Activated CD4-positive, alpha-beta T cell treated with anti-CD3 and anti-CD28 coated beads, Interleukin-2, amount 50 U/mL, for 48 hours (primary cell): ENCODE measurements at regions not wholly inside any gene's neighbourhood (a gene's known extent, or its start where the extent isn't known, plus 50 kb on each side); places are given as distances from the start of the nearest gene placed in this dataset.

Experiments
- DNase-seq, 2 experiments: peaks; one replicate each; pipeline ENCODE4 v3.0.0-alpha.2; 2020

- DNase-seq = no peak
Measured at GRCh38 chr2:22521620-22522019, 863.4 kb upstream of the KLHL29 start.

GRCh38 chr2:22525681-22526080 lies 859.3 kb upstream of the KLHL29 start:
- no peak for DNase-seq

- DNase-seq = no peak
Measured at GRCh38 chr2:22530131-22530530, 854.8 kb upstream of the KLHL29 start.

GRCh38 chr2:22536133-22536532 lies 848.8 kb upstream of the KLHL29 start:
- DNase-seq = no peak

- no peak for DNase-seq
Measured at GRCh38 chr2:22554453-22554852, 830.5 kb upstream of the KLHL29 start.

- no peak for DNase-seq
Measured at GRCh38 chr2:22557406-22557805, 827.6 kb upstream of the KLHL29 start.

GRCh38 chr2:22560021-22560420 lies 825.0 kb upstream of the KLHL29 start:
- DNase-seq = no peak

- DNase-seq = no peak
Measured at GRCh38 chr2:22579341-22579740, 805.6 kb upstream of the KLHL29 start.

GRCh38 chr2:22582107-22582506 lies 802.9 kb upstream of the KLHL29 start:
- DNase-seq = no peak

GRCh38 chr2:22596306-22596705 lies 788.7 kb upstream of the KLHL29 start:
- DNase-seq = no peak

- no peak for DNase-seq
Measured at GRCh38 chr2:22600156-22600555, 784.8 kb upstream of the KLHL29 start.

- no peak for DNase-seq
Measured at GRCh38 chr2:22600999-22601398, 784.0 kb upstream of the KLHL29 start.

- no peak for DNase-seq
Measured at GRCh38 chr2:22604136-22604535, 780.8 kb upstream of the KLHL29 start.

- DNase-seq = no peak
Measured at GRCh38 chr2:22616031-22616430, 768.9 kb upstream of the KLHL29 start.

- DNase-seq = no peak
Measured at GRCh38 chr2:22623620-22624019, 761.4 kb upstream of the KLHL29 start.

GRCh38 chr2:22626621-22627020 lies 758.4 kb upstream of the KLHL29 start:
- no peak for DNase-seq

GRCh38 chr2:22628221-22628620 lies 756.8 kb upstream of the KLHL29 start:
- no peak for DNase-seq

- no peak for DNase-seq
Measured at GRCh38 chr2:22628906-22629305, 756.1 kb upstream of the KLHL29 start.

- DNase-seq = no peak
Measured at GRCh38 chr2:22634167-22634566, 750.8 kb upstream of the KLHL29 start.

GRCh38 chr2:22656426-22656825 lies 728.6 kb upstream of the KLHL29 start:
- DNase-seq = no peak

- DNase-seq = no peak
Measured at GRCh38 chr2:22673529-22673928, 711.5 kb upstream of the KLHL29 start.

- no peak for DNase-seq
Measured at GRCh38 chr2:22683914-22684313, 701.1 kb upstream of the KLHL29 start.

GRCh38 chr2:22690096-22690495 lies 694.9 kb upstream of the KLHL29 start:
- DNase-seq = no peak

- no peak for DNase-seq
Measured at GRCh38 chr2:22691666-22692065, 693.3 kb upstream of the KLHL29 start.

GRCh38 chr2:22692746-22693145 lies 692.2 kb upstream of the KLHL29 start:
- DNase-seq = no peak

- no peak for DNase-seq
Measured at GRCh38 chr2:22694300-22694699, 690.7 kb upstream of the KLHL29 start.
